C1 segment of cervical spinal cord (tissue), 14 donors: ENCODE measurements at regions not wholly inside any gene's neighbourhood (a gene's known extent, or its start where the extent isn't known, plus 50 kb on each side); places are given as distances from the start of the nearest gene placed in this dataset.
"Not testable (repeated sequence)": the region's sequence is repeated elsewhere in the genome, so short reads cannot be mapped to it uniquely, and the experiment has no call there.

Experiments used
- DNase-seq, 14 donors: peaks; one replicate each; lab custom pipeline; 2025; lab: John Stamatoyannopoulos, UW

GRCh38 chr10:64702086-64702485 is 1180.9 kb downstream of the REEP3 start:
- not testable (repeated sequence) for DNase-seq

GRCh38 chr10:64708884-64709681 is 1187.9 kb downstream of the REEP3 start:
- DNase-seq, result no peak

- DNase-seq, result no peak
Measured at GRCh38 chr10:64726466-64726865, 1205.3 kb downstream of the REEP3 start.

DNA sequence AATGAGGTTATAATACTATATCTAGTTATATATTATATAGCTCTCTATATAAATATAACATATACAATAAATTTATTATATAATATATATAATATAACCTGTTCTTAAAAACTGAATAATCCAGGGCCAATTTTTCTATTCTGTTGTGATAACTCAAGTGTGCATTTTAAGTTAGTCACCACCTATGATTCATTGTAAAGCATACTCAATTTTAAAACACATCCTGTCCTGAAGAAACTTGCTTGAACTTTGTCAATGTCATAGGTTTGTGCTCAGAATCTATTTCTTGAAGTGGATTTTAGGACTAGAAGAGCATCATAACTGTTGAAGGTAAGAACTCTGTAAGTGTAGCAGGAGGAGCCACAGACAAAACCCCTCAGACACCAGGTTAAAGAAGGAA is 1209.8 kb downstream of the REEP3 start:
- no peak for DNase-seq

DNA sequence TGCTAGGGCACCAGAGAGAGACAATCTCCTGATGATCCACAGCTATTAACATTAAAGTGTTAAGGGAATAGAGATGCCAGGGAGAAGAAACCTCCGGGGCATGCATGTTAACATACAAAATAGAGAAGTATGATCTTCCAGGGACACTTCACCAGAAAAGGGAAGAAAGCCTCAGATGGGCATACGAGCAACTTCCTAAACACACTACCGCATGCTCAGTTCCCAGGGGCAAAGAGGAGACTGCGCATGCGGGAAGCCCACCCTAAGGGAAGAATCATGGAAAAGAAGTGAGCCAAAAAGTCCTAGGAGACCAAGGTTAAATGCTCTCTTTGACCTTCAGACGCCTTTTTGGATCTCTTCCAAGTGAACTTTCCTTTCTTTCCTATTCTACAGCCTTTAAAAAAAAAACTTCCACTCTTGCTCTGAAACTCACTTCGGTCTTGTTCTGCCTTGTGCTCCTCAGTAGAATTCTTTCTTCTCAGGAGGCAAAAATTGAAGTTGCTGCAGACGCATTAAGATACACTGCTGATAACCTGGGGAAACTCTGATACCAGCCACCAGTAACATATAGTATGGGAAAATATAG is 1211.3 kb downstream of the REEP3 start:
- DNase-seq, result peak in 2 of 14 donors; percentile 10 to 31

DNA sequence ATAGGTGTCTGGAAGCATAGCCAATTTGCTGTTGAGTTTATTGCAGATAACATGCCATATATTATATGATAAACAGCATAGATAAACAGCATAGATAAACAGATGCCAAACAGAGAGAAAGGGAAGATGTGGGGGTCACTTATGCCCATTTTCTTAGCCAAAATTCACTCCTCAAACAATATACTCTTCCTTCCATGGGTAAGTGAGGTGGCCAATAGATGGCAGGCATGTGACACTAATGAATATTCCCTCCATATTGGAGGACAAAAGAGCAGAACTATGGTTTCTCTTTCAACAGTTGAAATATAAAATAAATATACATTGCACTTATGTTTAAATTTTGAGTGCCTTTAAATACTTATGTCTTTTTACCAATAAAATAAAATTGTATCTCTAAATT is 1212.8 kb downstream of the REEP3 start:
- no peak for DNase-seq

DNA sequence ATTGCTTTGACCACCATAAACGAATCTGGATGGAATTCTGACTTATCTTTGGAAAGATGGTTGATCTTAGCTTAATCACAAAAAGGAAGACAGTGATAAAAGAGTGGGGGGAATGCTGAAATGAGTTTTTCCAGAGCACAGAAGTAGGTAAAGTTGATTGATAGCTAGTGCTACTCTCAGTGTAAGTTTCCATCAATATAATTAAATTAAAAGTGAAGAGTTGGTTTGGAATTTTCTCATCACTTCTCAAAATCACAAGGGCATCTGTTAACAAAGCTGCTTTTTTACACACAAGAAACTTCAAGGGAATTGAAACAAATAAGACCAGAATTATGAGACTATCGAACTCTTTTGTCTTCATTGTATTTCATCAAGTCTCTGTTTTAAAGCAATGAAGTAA is 1217.3 kb downstream of the REEP3 start:
- no peak for DNase-seq

- DNase-seq, result no peak
Measured at GRCh38 chr10:64745565-64745964, 1224.4 kb downstream of the REEP3 start.

- DNase-seq, result no peak
Measured at GRCh38 chr10:64750672-64751071, 1229.5 kb downstream of the REEP3 start.

GRCh38 chr10:64753516-64753915 is 1232.3 kb downstream of the REEP3 start:
- DNase-seq, result no peak

- no peak for DNase-seq
Measured at GRCh38 chr10:64760371-64760770, 1239.2 kb downstream of the REEP3 start.

- no peak for DNase-seq
Measured at GRCh38 chr10:64762861-64763260, 1241.7 kb downstream of the REEP3 start.

DNA sequence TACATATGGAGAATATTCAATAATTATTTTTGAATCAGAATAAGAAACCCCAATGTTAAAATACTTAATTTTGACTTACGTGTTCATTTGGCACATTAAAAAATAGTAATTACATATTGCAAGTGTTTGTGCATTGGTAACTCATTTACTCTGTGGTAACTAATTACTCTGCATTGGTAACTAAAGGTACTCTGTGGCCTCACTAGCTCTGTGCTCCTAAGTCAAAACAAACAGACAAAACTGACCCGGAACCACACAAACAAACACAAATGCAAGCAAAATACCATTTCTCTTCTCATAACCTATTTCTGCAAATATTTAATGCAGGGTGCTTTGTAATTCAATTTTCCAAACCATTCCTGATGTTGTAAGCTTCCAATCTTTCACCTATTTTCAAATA is 1244.3 kb downstream of the REEP3 start:
- no peak for DNase-seq

DNA sequence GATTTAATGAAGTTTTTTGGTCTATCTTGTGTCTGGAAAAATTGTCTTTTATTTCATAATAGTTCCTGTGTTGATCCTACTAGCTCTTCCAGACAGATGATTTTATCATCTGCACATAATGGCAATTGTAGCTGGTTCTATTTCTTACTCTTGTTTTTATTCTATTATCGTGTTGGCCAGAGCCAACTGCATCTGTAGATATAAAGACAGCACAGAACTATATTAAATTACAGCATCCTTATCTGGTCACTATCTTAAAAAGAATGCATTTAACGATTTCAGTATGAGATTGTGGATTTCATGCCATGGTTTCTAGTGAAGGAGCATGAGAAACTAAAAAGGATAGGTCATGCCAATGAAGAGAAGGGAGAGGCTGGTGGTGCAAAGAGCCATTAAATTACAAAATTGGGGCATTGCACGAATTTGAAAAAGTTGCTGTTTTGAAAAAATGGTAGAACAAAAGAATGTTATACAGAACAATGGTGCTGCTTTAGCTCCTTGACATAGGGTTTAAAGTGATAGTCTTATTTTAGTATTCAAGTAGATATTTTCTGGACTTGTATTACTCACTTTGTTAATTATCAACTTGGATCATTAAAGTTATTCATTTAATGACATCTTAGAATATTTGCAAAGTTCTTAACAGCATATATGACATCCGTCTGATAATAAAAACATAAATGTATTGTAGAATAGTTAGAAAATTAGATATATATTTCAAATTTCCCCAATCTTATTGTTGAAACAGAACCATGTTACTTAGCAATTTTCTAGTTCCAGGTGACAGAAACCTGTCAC is 1250.3 kb downstream of the REEP3 start:
- DNase-seq, result no peak

- no peak for DNase-seq
Measured at GRCh38 chr10:64773357-64773756, 1252.2 kb downstream of the REEP3 start.

DNA sequence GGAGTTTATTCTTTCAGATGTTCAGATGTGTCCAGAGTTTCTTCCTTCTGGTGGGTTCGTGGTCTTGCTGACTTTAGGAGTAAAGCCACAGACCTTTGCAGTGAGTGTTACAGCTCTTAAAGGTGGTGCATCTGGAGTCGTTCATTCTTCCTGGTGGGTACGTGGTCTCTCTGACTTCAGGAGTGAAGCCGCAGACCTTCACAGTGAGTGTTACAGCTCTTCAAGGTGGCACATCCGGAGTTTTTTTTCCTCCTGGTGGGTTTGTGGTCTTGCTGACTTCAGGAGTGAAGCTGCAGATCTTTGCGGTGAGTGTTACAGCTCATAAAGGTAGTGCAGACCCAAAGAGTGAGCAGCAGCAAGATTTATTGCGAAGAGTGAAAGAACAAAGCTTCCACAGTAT is 1263.2 kb downstream of the REEP3 start:
- DNase-seq, result not testable (repeated sequence)

GRCh38 chr10:64785816-64786215 is 1264.6 kb downstream of the REEP3 start:
- DNase-seq, result no peak

- DNase-seq, result no peak
Measured at GRCh38 chr10:64786989-64787388, 1265.8 kb downstream of the REEP3 start.

GRCh38 chr10:64795847-64796246 is 1274.6 kb downstream of the REEP3 start:
- DNase-seq, result no peak

- DNase-seq, result no peak
Measured at GRCh38 chr10:64798297-64798696, 1277.1 kb downstream of the REEP3 start.

GRCh38 chr10:64808233-64808632 is 1287.0 kb downstream of the REEP3 start:
- not testable (repeated sequence) for DNase-seq

GRCh38 chr10:64810046-64810445 is 1288.8 kb downstream of the REEP3 start:
- not testable (repeated sequence) for DNase-seq

DNA sequence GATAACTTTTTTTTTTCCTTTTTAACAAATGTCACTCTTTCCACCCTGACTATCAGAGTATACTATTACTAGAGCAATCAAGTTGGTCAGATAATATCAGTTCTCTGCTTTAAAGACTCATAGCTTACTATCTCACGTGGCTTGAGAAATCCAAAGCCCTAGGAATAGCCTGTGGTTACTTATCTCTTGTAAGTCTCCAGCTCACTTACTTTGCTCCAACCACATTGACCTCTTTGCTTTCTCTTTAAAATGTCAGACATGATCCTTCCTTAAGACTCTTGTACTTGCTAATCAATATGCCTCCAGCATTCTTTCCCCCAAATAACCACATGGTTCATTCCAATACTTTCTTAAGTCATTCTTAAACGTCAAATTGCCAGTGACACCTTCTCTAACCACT is 1292.2 kb downstream of the REEP3 start:
- DNase-seq, result no peak
